H9 (cell line): ENCODE measurements at regions not wholly inside any gene's neighbourhood (a gene's known extent, or its start where the extent isn't known, plus 50 kb on each side); places are given as distances from the start of the nearest gene placed in this dataset.

Experiments used
- DNase-seq: peaks from one replicate; pipeline ENCODE4 v3.0.0-alpha.2; 2017
- H2AFZ ChIP-seq: one replicate; pipeline ENCODE4 v1.6.1; 2013; ENCODE audit warnings: mild to moderate bottlenecking, low read length, control low read depth, moderate library complexity
- H2AK5ac ChIP-seq: 2 replicates; pipeline ENCODE4 v1.6.1; 2013; ENCODE audit warnings: low read length, control low read depth, mixed read lengths; ENCODE audit not compliant: insufficient read length
- H2BK120ac ChIP-seq: one replicate; pipeline ENCODE4 v1.6.1; 2013; ENCODE audit warnings: low read depth, mild to moderate bottlenecking, low read length, control low read depth, inconsistent platforms; ENCODE audit not compliant: poor library complexity, severe bottlenecking
- H2BK12ac ChIP-seq: 2 replicates; pipeline ENCODE4 v1.6.1; 2013; ENCODE audit warnings: low read length, control low read depth, mixed read lengths, low read depth; ENCODE audit not compliant: insufficient read length
- H2BK15ac ChIP-seq: 2 replicates; pipeline ENCODE4 v1.6.1; 2013; ENCODE audit warnings: low read depth, low read length, control low read depth
- H2BK20ac ChIP-seq: one replicate; pipeline ENCODE4 v1.6.1; 2013; ENCODE audit warnings: low read depth, mild to moderate bottlenecking, low read length, control low read depth, inconsistent platforms; ENCODE audit not compliant: poor library complexity, severe bottlenecking
- H2BK5ac ChIP-seq: 2 replicates; pipeline ENCODE4 v1.6.1; 2013; ENCODE audit warnings: low read length, control low read depth, mixed read lengths; ENCODE audit not compliant: insufficient read length
- H3K14ac ChIP-seq: 2 replicates; pipeline ENCODE4 v1.6.1; 2013; ENCODE audit warnings: low read length, control low read depth; ENCODE audit not compliant: insufficient read depth
- H3K18ac ChIP-seq: 2 replicates; pipeline ENCODE4 v1.6.1; 2013; ENCODE audit warnings: low read depth, mild to moderate bottlenecking, mixed read lengths, low read length, control low read depth; ENCODE audit not compliant: insufficient read length
- H3K23ac ChIP-seq: 2 replicates; pipeline ENCODE4 v1.6.1; 2013; ENCODE audit warnings: low read length, control low read depth, mixed read lengths, low read depth; ENCODE audit not compliant: insufficient read length
- H3K23me2 ChIP-seq: 2 replicates; pipeline ENCODE4 v1.6.1; 2013; ENCODE audit warnings: low read depth, mild to moderate bottlenecking, mixed read lengths, low read length, control low read depth; ENCODE audit not compliant: insufficient read length, poor library complexity, severe bottlenecking
- H3K27ac ChIP-seq: 2 replicates; pipeline ENCODE4 v1.5.1; 2013; ENCODE audit warnings: low read length, control low read depth, mixed read lengths, low read depth; ENCODE audit not compliant: insufficient read length
- H3K27me3 ChIP-seq: 2 replicates; pipeline ENCODE4 v1.6.1; 2013; ENCODE audit warnings: low read length, control low read depth, inconsistent platforms; ENCODE audit not compliant: insufficient read depth
- H3K4ac ChIP-seq: 2 replicates; pipeline ENCODE4 v1.6.1; 2013; ENCODE audit warnings: low read depth, mild to moderate bottlenecking, control low read depth, inconsistent platforms, low read length, moderate library complexity
- H3K4me1 ChIP-seq: 2 replicates; pipeline ENCODE4 v1.6.1; 2013; ENCODE audit warnings: low read length, control low read depth, inconsistent platforms; ENCODE audit not compliant: insufficient read depth
- H3K4me2 ChIP-seq: 2 replicates; pipeline ENCODE4 v1.6.1; 2013; ENCODE audit warnings: low read length, control low read depth, mixed read lengths; ENCODE audit not compliant: insufficient read length, insufficient read depth
- H3K56ac ChIP-seq: 2 replicates; pipeline ENCODE4 v1.6.1; 2013; ENCODE audit warnings: low read depth, mild to moderate bottlenecking, mixed read lengths, low read length, control low read depth; ENCODE audit not compliant: insufficient read length
- H3K79me1 ChIP-seq: 2 replicates; pipeline ENCODE4 v1.6.1; 2013; ENCODE audit warnings: low read depth, mild to moderate bottlenecking, moderate library complexity, low read length, control low read depth, inconsistent platforms; ENCODE audit not compliant: insufficient read depth, poor library complexity, severe bottlenecking
- H3K79me2 ChIP-seq: 2 replicates; pipeline ENCODE4 v1.6.1; 2013; ENCODE audit warnings: low read length, control low read depth, inconsistent platforms; ENCODE audit not compliant: insufficient read depth
- H3K9ac ChIP-seq: 2 replicates; pipeline ENCODE4 v1.6.1; 2013; ENCODE audit warnings: low read length, control low read depth, mixed read lengths; ENCODE audit not compliant: insufficient read length; ENCODE audit errors: extremely low read depth
- H3K9me3 ChIP-seq: one replicate; pipeline ENCODE4 v1.6.1; 2013; ENCODE audit warnings: low read depth, low read length, inconsistent platforms; ENCODE audit not compliant: control insufficient read depth
- H3T11ph ChIP-seq: one replicate; pipeline ENCODE4 v1.6.1; 2013; ENCODE audit warnings: mild to moderate bottlenecking, low read length, control low read depth, inconsistent platforms
- H4K20me1 ChIP-seq: one replicate; pipeline ENCODE4 v1.6.1; 2013; ENCODE audit not compliant: control insufficient read depth, insufficient read length, insufficient read depth
- H4K5ac ChIP-seq: 2 replicates; pipeline ENCODE4 v1.6.1; 2013; ENCODE audit warnings: low read depth, mild to moderate bottlenecking, mixed read lengths, low read length, control low read depth; ENCODE audit not compliant: insufficient read length
- H4K8ac ChIP-seq: replicated peaks from 2 replicates; pipeline ENCODE4 v1.6.1; 2013; ENCODE audit warnings: low read length, control low read depth, mixed read lengths, low read depth; ENCODE audit not compliant: insufficient read length
- H4K91ac ChIP-seq: 2 replicates; pipeline ENCODE4 v1.6.1; 2013; ENCODE audit warnings: low read depth, mild to moderate bottlenecking, moderate library complexity, mixed read lengths, low read length, control low read depth; ENCODE audit not compliant: insufficient read length
- H3K27ac Mint-ChIP-seq, 3 experiments: 2 replicates in 2 of 3; 3 replicates in 1 of 3; pipeline ENCODE4 v1.8.0; 2020 to 2021; ENCODE audit warnings: mixed read lengths in 3 of 3, mild to moderate bottlenecking in 1 of 3, moderate library complexity in 1 of 3
- H3K27me3 Mint-ChIP-seq: 2 replicates; pipeline ENCODE4 v1.8.0; 2021; ENCODE audit warnings: low read depth, mild to moderate bottlenecking, moderate library complexity, mixed read lengths
- H3K36me3 Mint-ChIP-seq, 3 experiments: 2 replicates in 2 of 3; 3 replicates in 1 of 3; pipeline ENCODE4 v1.8.0; 2020 to 2021; ENCODE audit warnings: low read depth in 3 of 3, mixed read lengths in 3 of 3; ENCODE audit not compliant: insufficient read depth in 1 of 3
- H3K4me1 Mint-ChIP-seq, 2 experiments: 2 replicates each; pipeline ENCODE4 v1.8.0; 2020; ENCODE audit warnings: mixed read lengths in 2 of 2
- H3K4me3 Mint-ChIP-seq, 2 experiments: 2 replicates in 1 of 2; 3 replicates in 1 of 2; pipeline ENCODE4 v1.8.0; 2020 to 2021; ENCODE audit warnings: mild to moderate bottlenecking in 2 of 2, mixed read lengths in 2 of 2, moderate library complexity in 1 of 2
- H3K9me3 Mint-ChIP-seq, 2 experiments: 2 replicates in 1 of 2; 3 replicates in 1 of 2; pipeline ENCODE4 v1.8.0; 2020; ENCODE audit warnings: mild to moderate bottlenecking in 2 of 2, mixed read lengths in 2 of 2, moderate library complexity in 1 of 2
- WGBS: extraction: QIAGEN DNeasy Blood & Tissue Kit; methylation state at CpG from one replicate; pipeline ENCODE4 v1.1.7; 2013; ENCODE audit warnings: missing lambda C conversion rate, low lambda C conversion rate, mixed read lengths; ENCODE audit not compliant: insufficient read length; ENCODE audit errors: extremely low coverage; 5-methylcytosine and 5-hydroxymethylcytosine counted together
- TF ChIP-seq, protein P1 (sequence below): fragments of 200-600 bp; sonication (generic); conservative IDR thresholded peaks from 3 replicates; pipeline ENCODE4 v1.8.0; 2021; ENCODE audit warnings: antibody characterized with exemption, mild to moderate bottlenecking

DNA sequence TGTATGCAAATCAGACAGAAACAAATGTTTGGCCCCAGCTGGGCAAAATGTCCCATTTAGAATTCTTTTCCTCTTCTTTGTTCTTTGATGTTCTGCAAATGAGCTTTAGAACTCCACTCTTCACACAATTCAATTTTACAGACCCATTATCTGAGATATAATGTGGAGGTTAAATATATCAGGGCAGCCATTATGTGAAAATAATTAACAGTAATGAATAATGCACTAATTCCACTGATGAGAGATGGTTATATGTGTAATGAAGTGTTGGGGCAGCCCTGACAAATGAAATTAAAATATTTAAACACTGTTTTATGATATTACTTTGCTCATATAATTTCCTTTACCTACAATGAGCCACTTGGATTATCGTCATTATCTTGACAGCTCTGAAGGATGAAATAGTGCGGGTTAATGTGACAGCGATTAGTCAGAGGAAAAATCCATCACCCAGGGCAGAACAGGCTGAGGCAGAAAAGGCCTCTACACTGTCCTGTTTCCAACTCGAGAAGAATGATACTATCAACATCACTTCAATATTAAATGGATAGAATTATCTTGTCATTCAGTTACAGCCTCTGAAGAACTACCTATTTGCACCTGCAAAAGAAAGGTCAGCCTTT is 321.1 kb downstream of the RBM26 start:
- TF ChIP-seq, protein P1, sequence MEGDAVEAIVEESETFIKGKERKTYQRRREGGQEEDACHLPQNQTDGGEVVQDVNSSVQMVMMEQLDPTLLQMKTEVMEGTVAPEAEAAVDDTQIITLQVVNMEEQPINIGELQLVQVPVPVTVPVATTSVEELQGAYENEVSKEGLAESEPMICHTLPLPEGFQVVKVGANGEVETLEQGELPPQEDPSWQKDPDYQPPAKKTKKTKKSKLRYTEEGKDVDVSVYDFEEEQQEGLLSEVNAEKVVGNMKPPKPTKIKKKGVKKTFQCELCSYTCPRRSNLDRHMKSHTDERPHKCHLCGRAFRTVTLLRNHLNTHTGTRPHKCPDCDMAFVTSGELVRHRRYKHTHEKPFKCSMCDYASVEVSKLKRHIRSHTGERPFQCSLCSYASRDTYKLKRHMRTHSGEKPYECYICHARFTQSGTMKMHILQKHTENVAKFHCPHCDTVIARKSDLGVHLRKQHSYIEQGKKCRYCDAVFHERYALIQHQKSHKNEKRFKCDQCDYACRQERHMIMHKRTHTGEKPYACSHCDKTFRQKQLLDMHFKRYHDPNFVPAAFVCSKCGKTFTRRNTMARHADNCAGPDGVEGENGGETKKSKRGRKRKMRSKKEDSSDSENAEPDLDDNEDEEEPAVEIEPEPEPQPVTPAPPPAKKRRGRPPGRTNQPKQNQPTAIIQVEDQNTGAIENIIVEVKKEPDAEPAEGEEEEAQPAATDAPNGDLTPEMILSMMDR, result no peak
- H3T11ph ChIP-seq, result no peak overlapping the region
- no peak overlapping the region for H3K23ac ChIP-seq
- H3K27ac ChIP-seq, result no peak overlapping the region
- H3K4me3 Mint-ChIP-seq, result no peak overlapping the region
- H2BK12ac ChIP-seq, result no peak overlapping the region
- peaks cover 0 to 9% (median 0%) of the 10 kb centered on the region in 3 experiments; a peak in 2 of 7 replicates for H3K36me3 Mint-ChIP-seq
- no peaks in the 10 kb centered on the region for H3K23me2 ChIP-seq
- no peak overlapping the region for H2AK5ac ChIP-seq
- H3K14ac ChIP-seq, result no peak overlapping the region
- no peak overlapping the region for H2BK120ac ChIP-seq
- H4K5ac ChIP-seq, result no peak overlapping the region
- no peaks in the 10 kb centered on the region for H4K20me1 ChIP-seq
- no peak overlapping the region for H4K91ac ChIP-seq
- H3K27me3 ChIP-seq, result no peaks in the 10 kb centered on the region
- H3K27me3 Mint-ChIP-seq, result peaks cover 2% of the 10 kb centered on the region; the same call in 1 of the 2 replicates
- no peak overlapping the region for H3K9ac ChIP-seq
- no peak overlapping the region for H2BK15ac ChIP-seq
- no peaks in the 10 kb centered on the region for H3K79me1 ChIP-seq
- no peaks in the 10 kb centered on the region for H3K4me1 ChIP-seq
- DNase-seq, result no peak
- H2AFZ ChIP-seq, result no peak overlapping the region
- no CpG with 5 or more reads among the region's 4 CpGs for WGBS
- no peaks in the 10 kb centered on the region for H3K79me2 ChIP-seq
- H3K4ac ChIP-seq, result no peak overlapping the region
- no peaks in the 10 kb centered on the region for H3K4me1 Mint-ChIP-seq
- no peak overlapping the region for H3K18ac ChIP-seq
- no peaks in the 10 kb centered on the region for H3K9me3 ChIP-seq
- no peak overlapping the region for H4K8ac ChIP-seq
- no peak overlapping the region for H2BK5ac ChIP-seq
- no peak overlapping the region for H3K27ac Mint-ChIP-seq
- no peak overlapping the region for H3K56ac ChIP-seq
- H3K9me3 Mint-ChIP-seq, result peaks cover 7% of the 10 kb centered on the region in 2 experiments; a peak in 3 of 5 replicates
- H3K4me2 ChIP-seq, result no peak overlapping the region
- no peak overlapping the region for H2BK20ac ChIP-seq
